Lower lobe of right lung (tissue), 2 donors: ENCODE measurements at regions not wholly inside any gene's neighbourhood (a gene's known extent, or its start where the extent isn't known, plus 50 kb on each side); places are given as distances from the start of the nearest gene placed in this dataset.

ENCODE experiments used
- ATAC-seq, 2 donors: fragments of 200-7000 bp; cut with Tn5 transposase; one replicate each; pipeline ENCODE4 v1.9.1; 2020 to 2022; ENCODE audit warnings: mild to moderate bottlenecking in 2 of 2, moderate library complexity in 2 of 2
- DNase-seq: peaks from one replicate; pipeline ENCODE4 v3.0.0-alpha.2; 2020
- H3K27ac ChIP-seq: fragments of 200-600 bp; one replicate; pipeline ENCODE4 v1.8.0; 2022
- H3K27me3 ChIP-seq: fragments of 200-600 bp; one replicate; pipeline ENCODE4 v1.8.0; 2022; ENCODE audit warnings: low read depth
- H3K36me3 ChIP-seq: fragments of 200-600 bp; one replicate; pipeline ENCODE4 v1.8.0; 2022; ENCODE audit warnings: mild to moderate bottlenecking
- H3K4me1 ChIP-seq: fragments of 200-600 bp; one replicate; pipeline ENCODE4 v1.8.0; 2022
- H3K4me3 ChIP-seq: fragments of 200-600 bp; one replicate; pipeline ENCODE4 v1.8.0; 2022; ENCODE audit warnings: mild to moderate bottlenecking
- H3K9me3 ChIP-seq: fragments of 200-600 bp; one replicate; pipeline ENCODE4 v1.8.0; 2022
- CTCF ChIP-seq: fragments of 200-600 bp; IDR thresholded peaks from one replicate; pipeline ENCODE4 v1.8.0; 2022; ENCODE audit warnings: antibody characterized with exemption, mild to moderate bottlenecking
- intact Hi-C: fragments of 100-400 bp; cut with DNase I; formaldehyde crosslinking; loops from one replicate; pipeline ENCODE4 v1.11.0; 2022
- donor health status: DM: no; HTN: yes; CAD: no; lungs with severe emphysema.

GRCh38 chr10:61346796-61347413 is 106.3 kb downstream of the TMEM26 start:
- DNase-seq, result no peak

DNA sequence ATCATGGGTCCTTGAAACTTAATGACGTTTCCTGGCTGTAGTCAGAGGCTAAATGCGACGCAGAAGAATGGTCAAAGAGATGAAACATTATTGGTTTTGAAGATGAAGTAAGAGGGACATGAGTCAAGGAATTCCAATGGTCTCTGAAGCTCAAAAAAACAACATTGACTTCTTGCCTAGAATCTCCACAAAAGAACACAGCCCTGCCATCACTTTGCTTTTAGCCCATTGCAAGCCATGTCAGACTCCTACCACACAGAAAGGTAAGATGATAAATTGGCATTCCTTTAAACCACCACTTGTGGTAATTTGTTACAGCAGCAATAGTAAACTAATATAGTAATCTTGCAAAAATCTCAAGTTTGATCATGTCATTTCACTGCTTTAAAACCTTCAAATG is 109.4 kb downstream of the TMEM26 start:
- Histone ChIP-seq H3K4me3 (no peak overlapping the region), H3K27ac (no peak overlapping the region), H3K4me1 (no peaks in the 10 kb centered on the region), H3K27me3 (no peaks in the 10 kb centered on the region), H3K36me3 (no peaks in the 10 kb centered on the region), H3K9me3 (no peaks in the 10 kb centered on the region)
- DNase-seq (no peak), ATAC-seq (no peak)
- intact Hi-C loops, result no loop called here
- TF ChIP-seq CTCF, result no peak

More at GRCh38 chr10:61346796-61347413, 106.3 kb downstream of the TMEM26 start:
- H3K4me3 ChIP-seq, result no peak overlapping the region
- intact Hi-C loops, result no loop called here
- H3K4me1 ChIP-seq, result no peaks in the 10 kb centered on the region
- no peak overlapping the region for H3K27ac ChIP-seq
- no peaks in the 10 kb centered on the region for H3K36me3 ChIP-seq
- H3K27me3 ChIP-seq, result no peaks in the 10 kb centered on the region
- no peak for TF ChIP-seq CTCF
- no peak for ATAC-seq
- no peaks in the 10 kb centered on the region for H3K9me3 ChIP-seq

DNA sequence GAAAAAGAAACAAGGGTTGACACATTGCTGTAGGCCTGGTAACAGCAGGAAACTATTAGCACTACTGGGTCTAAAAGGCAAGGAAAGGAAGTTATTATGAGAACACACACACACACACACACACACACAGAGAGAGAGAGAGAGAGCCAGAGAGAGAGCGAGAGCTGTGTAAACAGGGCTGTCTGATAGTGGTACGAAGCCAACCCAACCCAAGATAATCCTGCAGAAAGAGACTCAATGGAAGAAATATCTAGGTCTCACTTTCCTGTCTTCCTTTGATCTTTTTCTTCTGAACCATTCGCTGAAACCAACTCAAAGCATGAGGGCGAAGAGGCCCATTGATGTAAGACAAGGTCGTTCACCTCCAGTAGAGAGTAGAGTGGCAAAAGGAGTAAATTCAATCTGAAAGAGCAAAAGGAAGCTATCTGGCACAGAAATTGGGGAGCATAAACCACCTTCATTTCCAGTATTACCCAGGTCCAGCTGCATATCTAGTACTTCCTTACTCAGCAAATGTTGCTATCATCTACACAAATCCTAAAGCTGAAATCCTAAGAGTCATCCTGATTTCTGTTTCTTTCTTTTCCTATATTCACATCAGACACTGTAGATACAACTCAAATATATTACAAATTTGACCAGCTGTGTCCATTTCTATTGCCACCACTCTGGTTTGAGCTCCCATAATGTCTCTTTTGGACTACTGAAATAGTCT is 110.2 kb downstream of the TMEM26 start:
- ATAC-seq (no peak), DNase-seq (no peak)
- Histone ChIP-seq H3K4me3 (no peak overlapping the region), H3K4me1 (no peaks in the 10 kb centered on the region), H3K27me3 (no peaks in the 10 kb centered on the region), H3K9me3 (no peaks in the 10 kb centered on the region), H3K27ac (no peak overlapping the region), H3K36me3 (no peaks in the 10 kb centered on the region)
- intact Hi-C loops, result no loop called here
- TF ChIP-seq CTCF, result no peak

DNA sequence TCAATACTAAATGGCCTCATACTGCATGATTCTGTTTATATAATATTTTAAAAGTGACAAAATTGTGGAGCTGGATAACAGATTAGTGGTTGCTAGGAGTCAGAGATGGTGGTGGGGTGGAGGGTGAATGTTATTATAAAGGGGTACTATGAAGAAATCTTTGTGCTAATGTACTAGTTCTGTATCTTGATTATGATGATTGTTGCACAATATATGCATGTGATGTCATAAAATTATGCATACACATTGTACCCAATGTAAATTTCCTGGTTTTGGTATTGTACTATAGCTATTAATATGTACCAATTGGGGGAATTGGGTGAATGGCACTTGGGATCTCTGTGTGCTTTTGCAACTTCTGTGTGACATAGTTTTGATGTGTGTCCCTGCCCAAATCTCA is 112.2 kb downstream of the TMEM26 start:
- no peak overlapping the region for H3K27ac ChIP-seq
- no peaks in the 10 kb centered on the region for H3K4me1 ChIP-seq
- no peak for TF ChIP-seq CTCF
- no peaks in the 10 kb centered on the region for H3K27me3 ChIP-seq
- H3K36me3 ChIP-seq, result no peaks in the 10 kb centered on the region
- H3K4me3 ChIP-seq, result no peak overlapping the region
- DNase-seq (no peak), ATAC-seq (no peak)
- H3K9me3 ChIP-seq, result no peaks in the 10 kb centered on the region
- intact Hi-C loops, result no loop called here

DNA sequence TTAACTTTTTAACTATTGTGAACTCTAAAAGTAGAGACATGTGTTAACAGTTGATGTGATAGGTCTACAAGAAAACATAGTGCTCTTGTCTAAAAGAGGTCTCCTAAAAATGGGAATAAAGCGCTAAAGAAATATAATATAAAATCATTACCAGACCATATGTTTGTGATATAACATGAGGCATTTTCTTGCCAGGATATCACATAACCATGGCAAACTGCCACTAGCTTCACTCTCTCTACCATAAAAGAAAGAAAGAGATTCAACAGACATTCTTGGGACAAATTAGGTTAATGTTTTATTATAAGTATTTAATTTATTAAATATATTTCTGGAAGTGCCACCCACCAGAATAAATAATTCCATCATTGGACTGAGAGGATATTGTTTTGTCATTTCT is 115.0 kb downstream of the TMEM26 start:
- no peak for ATAC-seq
- DNase-seq, result no peak
- Histone ChIP-seq H3K36me3 (no peaks in the 10 kb centered on the region), H3K9me3 (no peaks in the 10 kb centered on the region), H3K27ac (no peak overlapping the region), H3K4me3 (no peak overlapping the region), H3K27me3 (no peaks in the 10 kb centered on the region), H3K4me1 (no peaks in the 10 kb centered on the region)
- no peak for TF ChIP-seq CTCF
- intact Hi-C loops, result no loop called here
